SK-N-MC (cell line): ENCODE measurements at regions not wholly inside any gene's neighbourhood (a gene's known extent, or its start where the extent isn't known, plus 50 kb on each side); places are given as distances from the start of the nearest gene placed in this dataset.

Experiments used
- DNase-seq: peaks from one replicate; pipeline ENCODE4 v3.0.0-alpha.2; 2011; ENCODE audit warnings: low read depth, low spot score
- H3K27ac ChIP-seq: fragments of 200-600 bp; sonication (generic); 2 replicates; pipeline ENCODE4 v1.5.1; 2016; ENCODE audit warnings: mixed run types
- H3K36me3 ChIP-seq: fragments of 200-600 bp; sonication (generic); 2 replicates; pipeline ENCODE4 v1.6.1; 2017; ENCODE audit warnings: antibody characterized with exemption, low read length, mixed read lengths; ENCODE audit not compliant: insufficient read depth
- H3K4me3 ChIP-seq: fragments of 200-600 bp; sonication (generic); 2 replicates; pipeline ENCODE4 v1.5.1; 2016
- H3K9ac ChIP-seq: fragments of 200-600 bp; sonication (generic); 2 replicates; pipeline ENCODE4 v1.8.0; 2017; ENCODE audit warnings: mixed run types, mixed read lengths; ENCODE audit not compliant: insufficient read length
- H3K9me3 ChIP-seq: fragments of 200-600 bp; sonication (generic); 2 replicates; pipeline ENCODE4 v1.6.1; 2017; ENCODE audit warnings: low read depth, mild to moderate bottlenecking, antibody characterized with exemption, low read length, moderate library complexity, mixed read lengths
- EZH2 ChIP-seq: fragments of 200-600 bp; sonication (generic); IDR thresholded peaks from one replicate; pipeline ENCODE4 v1.6.1; 2017; ENCODE audit warnings: antibody characterized with exemption
- FOXP2 ChIP-seq: optimal IDR thresholded peaks from 2 replicates; pipeline ENCODE3; 2011; ENCODE audit warnings: mild to moderate bottlenecking, moderate library complexity; ENCODE audit not compliant: insufficient read depth; ENCODE audit errors: extremely low read length, control extremely low read depth
- POLR2AphosphoS5 ChIP-seq: IDR thresholded peaks from 2 replicates; pipeline ENCODE4 v1.6.1; 2012; ENCODE audit warnings: mild to moderate bottlenecking, low read depth, low read length, borderline replicate concordance

GRCh38 chr10:130337305-130337640 is 201.1 kb downstream of the GLRX3 start:
- Histone ChIP-seq H3K9me3 (no peaks in the 10 kb centered on the region), H3K9ac (no peak overlapping the region), H3K27ac (no peak overlapping the region), H3K36me3 (no peaks in the 10 kb centered on the region), H3K4me3 (no peak overlapping the region)
- TF ChIP-seq EZH2 (no peak), FOXP2 (no peak), POLR2AphosphoS5 (no peak)
- DNase-seq, result no peak

- DNase-seq, result no peak
- H3K9ac ChIP-seq, result no peak overlapping the region
- no peak overlapping the region for H3K27ac ChIP-seq
- no peaks in the 10 kb centered on the region for H3K9me3 ChIP-seq
- no peaks in the 10 kb centered on the region for H3K36me3 ChIP-seq
- no peak for TF ChIP-seq POLR2AphosphoS5
- no peak for TF ChIP-seq EZH2
- TF ChIP-seq FOXP2, result no peak
- no peak overlapping the region for H3K4me3 ChIP-seq
These were observed 201.8 kb downstream of the GLRX3 start for GRCh38 chr10:130337696-130338635.

GRCh38 chr10:130338636-130339024 is 202.4 kb downstream of the GLRX3 start:
- Histone ChIP-seq H3K9ac (no peak overlapping the region), H3K27ac (no peak overlapping the region), H3K4me3 (no peak overlapping the region), H3K9me3 (no peaks in the 10 kb centered on the region), H3K36me3 (no peaks in the 10 kb centered on the region)
- no peak for DNase-seq
- no peak for TF ChIP-seq POLR2AphosphoS5
- no peak for TF ChIP-seq EZH2
- no peak for TF ChIP-seq FOXP2

- H3K36me3 ChIP-seq, result no peaks in the 10 kb centered on the region
- no peaks in the 10 kb centered on the region for H3K9me3 ChIP-seq
These were observed 202.9 kb downstream of the GLRX3 start for GRCh38 chr10:130339091-130339490.

GRCh38 chr10:130339911-130340310 is 203.7 kb downstream of the GLRX3 start:
- TF ChIP-seq FOXP2 (no peak), POLR2AphosphoS5 (no peak), EZH2 (no peak)

More at GRCh38 chr10:130339091-130339490, 202.9 kb downstream of the GLRX3 start:
- DNase-seq, result no peak
- no peak overlapping the region for H3K9ac ChIP-seq
- TF ChIP-seq EZH2 (no peak), POLR2AphosphoS5 (no peak), FOXP2 (no peak)
- no peak overlapping the region for H3K27ac ChIP-seq
- H3K4me3 ChIP-seq, result no peak overlapping the region

GRCh38 chr10:130340816-130341215 is 204.6 kb downstream of the GLRX3 start:
- TF ChIP-seq EZH2 (no peak), FOXP2 (no peak), POLR2AphosphoS5 (no peak)
- H3K27ac ChIP-seq, result no peak overlapping the region
- H3K9me3 ChIP-seq, result no peaks in the 10 kb centered on the region
- no peaks in the 10 kb centered on the region for H3K36me3 ChIP-seq
- H3K4me3 ChIP-seq, result no peak overlapping the region
- no peak for DNase-seq
- H3K9ac ChIP-seq, result no peak overlapping the region

More at GRCh38 chr10:130339911-130340310, 203.7 kb downstream of the GLRX3 start:
- Histone ChIP-seq H3K27ac (no peak overlapping the region), H3K9me3 (no peaks in the 10 kb centered on the region), H3K4me3 (no peak overlapping the region), H3K36me3 (no peaks in the 10 kb centered on the region), H3K9ac (no peak overlapping the region)
- no peak for DNase-seq

GRCh38 chr10:130341356-130341755 is 205.2 kb downstream of the GLRX3 start:
- Histone ChIP-seq H3K9me3 (no peaks in the 10 kb centered on the region), H3K36me3 (no peaks in the 10 kb centered on the region), H3K4me3 (no peak overlapping the region), H3K9ac (no peak overlapping the region), H3K27ac (no peak overlapping the region)
- DNase-seq, result no peak
- no peak for TF ChIP-seq EZH2
- no peak for TF ChIP-seq POLR2AphosphoS5
- no peak for TF ChIP-seq FOXP2

- Histone ChIP-seq H3K4me3 (no peak overlapping the region), H3K9ac (no peak overlapping the region), H3K27ac (no peak overlapping the region), H3K9me3 (no peaks in the 10 kb centered on the region), H3K36me3 (no peaks in the 10 kb centered on the region)
- no peak for DNase-seq
- TF ChIP-seq EZH2 (no peak), POLR2AphosphoS5 (no peak), FOXP2 (no peak)
These were observed 209.5 kb downstream of the GLRX3 start for GRCh38 chr10:130345728-130346127.

GRCh38 chr10:130350996-130351395 is 214.8 kb downstream of the GLRX3 start:
- no peak for DNase-seq
- TF ChIP-seq FOXP2 (no peak), POLR2AphosphoS5 (no peak), EZH2 (no peak)
- H3K9ac ChIP-seq, result no peak overlapping the region
- H3K4me3 ChIP-seq, result no peak overlapping the region
- no peaks in the 10 kb centered on the region for H3K36me3 ChIP-seq
- H3K27ac ChIP-seq, result no peak overlapping the region
- no peaks in the 10 kb centered on the region for H3K9me3 ChIP-seq
